ENCODE measurements at regions not wholly inside any gene's neighbourhood (a gene's known extent, or its start where the extent isn't known, plus 50 kb on each side); places are given as distances from the start of the nearest gene placed in this dataset.
"Not testable (repeated sequence)": the region's sequence is repeated elsewhere in the genome, so short reads cannot be mapped to it uniquely, and the experiment has no call there.

DNA sequence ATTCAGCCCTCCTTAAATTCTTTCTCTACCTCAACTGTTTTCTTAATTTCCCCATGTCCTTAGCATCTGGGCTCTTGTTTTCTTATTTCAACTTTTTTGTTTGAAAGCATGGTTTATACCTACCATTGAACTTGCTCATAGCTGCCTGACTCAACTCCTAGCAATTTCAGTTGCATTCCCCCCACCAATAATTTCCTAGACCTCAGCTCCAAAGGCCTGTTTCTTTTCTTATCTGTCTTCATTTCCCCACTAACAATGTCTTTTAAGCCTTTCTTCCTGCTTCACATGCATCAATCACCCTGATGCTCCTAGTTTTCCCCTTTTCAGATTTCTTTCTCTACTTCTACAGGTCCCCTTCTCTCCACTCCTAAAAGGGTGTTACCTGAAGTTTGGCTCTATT, 129.7 kb upstream of the PDE4D start:
- H3K9ac ChIP-seq (ENCODE audit: low read length), result no peak overlapping the region
- H3K4me2 ChIP-seq (replicated peaks; ENCODE audit: low read depth, low read length, poor library complexity, severe bottlenecking), result no peak overlapping the region
- intact Hi-C loops (cut with micrococcal nuclease), result no loop called here
- H3K4me1 ChIP-seq (ENCODE audit: control insufficient read depth in 2 of 2, insufficient read depth in 2 of 2, low read length in 2 of 2), result no peaks in the 10 kb centered on the region
- ATAC-seq (ENCODE audit: low read depth) (no peak), DNase-seq (no peak)
- Mint-ChIP-seq H3K4me3 (no peak overlapping the region), H3K9me3 (ENCODE audit: insufficient read depth) (no peaks in the 10 kb centered on the region), H3K4me1 (no peaks in the 10 kb centered on the region), H3K27me3 (no peaks in the 10 kb centered on the region), H3K27ac (no peak overlapping the region)
- TF ChIP-seq, protein P1, sequence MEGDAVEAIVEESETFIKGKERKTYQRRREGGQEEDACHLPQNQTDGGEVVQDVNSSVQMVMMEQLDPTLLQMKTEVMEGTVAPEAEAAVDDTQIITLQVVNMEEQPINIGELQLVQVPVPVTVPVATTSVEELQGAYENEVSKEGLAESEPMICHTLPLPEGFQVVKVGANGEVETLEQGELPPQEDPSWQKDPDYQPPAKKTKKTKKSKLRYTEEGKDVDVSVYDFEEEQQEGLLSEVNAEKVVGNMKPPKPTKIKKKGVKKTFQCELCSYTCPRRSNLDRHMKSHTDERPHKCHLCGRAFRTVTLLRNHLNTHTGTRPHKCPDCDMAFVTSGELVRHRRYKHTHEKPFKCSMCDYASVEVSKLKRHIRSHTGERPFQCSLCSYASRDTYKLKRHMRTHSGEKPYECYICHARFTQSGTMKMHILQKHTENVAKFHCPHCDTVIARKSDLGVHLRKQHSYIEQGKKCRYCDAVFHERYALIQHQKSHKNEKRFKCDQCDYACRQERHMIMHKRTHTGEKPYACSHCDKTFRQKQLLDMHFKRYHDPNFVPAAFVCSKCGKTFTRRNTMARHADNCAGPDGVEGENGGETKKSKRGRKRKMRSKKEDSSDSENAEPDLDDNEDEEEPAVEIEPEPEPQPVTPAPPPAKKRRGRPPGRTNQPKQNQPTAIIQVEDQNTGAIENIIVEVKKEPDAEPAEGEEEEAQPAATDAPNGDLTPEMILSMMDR (IDR thresholded peaks at IDR 0.05), result no peak
- no peak for TF ChIP-seq EZH2 (IDR thresholded peaks at IDR 0.05; ENCODE audit: borderline replicate concordance, insufficient read depth, low read depth, low read length, poor library complexity, severe bottlenecking)
- no peaks in the 10 kb centered on the region for H4K20me1 ChIP-seq (ENCODE audit: control insufficient read depth, insufficient read depth, low read length, poor library complexity, severe bottlenecking)
- H3K27ac ChIP-seq (ENCODE audit: low read length in 2 of 2), result no peak overlapping the region
- ChIA-PET POLR2A (no interaction called here), CTCF (no interaction called here)
- no peaks in the 10 kb centered on the region for H3K9me3 ChIP-seq (ENCODE audit: control extremely low read depth in 1 of 3, control insufficient read depth in 2 of 3, insufficient read depth in 1 of 3, low read length in 2 of 3)
- no peak overlapping the region for H3K4me3 ChIP-seq (ENCODE audit: control extremely low read depth in 1 of 5, extremely low read depth in 1 of 5, insufficient read depth in 1 of 5, low read depth in 2 of 5, low read length in 4 of 5)
- no peak overlapping the region for H2AFZ ChIP-seq (ENCODE audit: insufficient read depth, low read depth, low read length, poor library complexity, severe bottlenecking)
- H3K79me2 ChIP-seq (ENCODE audit: control insufficient read depth, insufficient read depth, low read length), result no peaks in the 10 kb centered on the region
- H3K36me3 ChIP-seq (replicated peaks in 1 of 2; ENCODE audit: control extremely low read depth in 1 of 2, control insufficient read depth in 1 of 2, extremely low read depth in 1 of 2, insufficient read depth in 2 of 2, low read length in 1 of 2), result no peaks in the 10 kb centered on the region
- H3K27me3 ChIP-seq (replicated peaks in 1 of 4; ENCODE audit: control extremely low read depth in 1 of 4, control insufficient read depth in 3 of 4, insufficient read depth in 4 of 4, low read length in 3 of 4), result no peaks in the 10 kb centered on the region

DNA sequence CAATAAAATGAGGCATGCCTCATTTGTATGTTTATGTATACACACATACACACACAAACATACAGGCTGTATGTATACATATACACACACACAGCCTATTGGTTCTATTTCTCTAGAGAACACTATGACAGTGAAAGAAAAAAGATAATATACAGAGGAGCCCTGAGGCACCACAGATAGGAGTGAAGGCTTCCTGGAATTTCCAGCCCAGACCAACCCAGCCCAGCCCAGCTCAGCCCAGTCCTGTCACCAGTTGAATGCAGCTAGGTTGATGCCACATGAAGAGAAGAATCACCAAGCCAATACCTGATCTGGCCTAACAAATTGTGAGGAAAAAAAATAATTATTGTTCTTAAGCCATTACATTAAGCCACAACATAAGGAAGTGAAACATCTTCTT, 126.9 kb upstream of the PDE4D start:
- DNase-seq (no peak), ATAC-seq (ENCODE audit: low read depth) (no peak)
- H3K4me2 ChIP-seq (replicated peaks; ENCODE audit: low read depth, low read length, poor library complexity, severe bottlenecking), result no peak overlapping the region
- no peaks in the 10 kb centered on the region for H4K20me1 ChIP-seq (ENCODE audit: control insufficient read depth, insufficient read depth, low read length, poor library complexity, severe bottlenecking)
- POLR2A ChIA-PET, result no interaction called here
- peaks cover 3% of the 10 kb centered on the region for H3K9me3 Mint-ChIP-seq (ENCODE audit: insufficient read depth)
- H3K9ac ChIP-seq (ENCODE audit: low read length), result no peak overlapping the region
- H3K27ac ChIP-seq (ENCODE audit: low read length in 2 of 2), result no peak overlapping the region
- H3K4me1 ChIP-seq (ENCODE audit: control insufficient read depth in 2 of 2, insufficient read depth in 2 of 2, low read length in 2 of 2), result no peaks in the 10 kb centered on the region
- no peak overlapping the region for H3K4me3 ChIP-seq (ENCODE audit: control extremely low read depth in 1 of 5, extremely low read depth in 1 of 5, insufficient read depth in 1 of 5, low read depth in 2 of 5, low read length in 4 of 5)
- H3K36me3 ChIP-seq (replicated peaks in 1 of 2; ENCODE audit: control extremely low read depth in 1 of 2, control insufficient read depth in 1 of 2, extremely low read depth in 1 of 2, insufficient read depth in 2 of 2, low read length in 1 of 2), result no peaks in the 10 kb centered on the region
- H3K9me3 ChIP-seq (ENCODE audit: control extremely low read depth in 1 of 3, control insufficient read depth in 2 of 3, insufficient read depth in 1 of 3, low read length in 2 of 3), result no peaks in the 10 kb centered on the region
- TF ChIP-seq, protein P1 (IDR thresholded peaks at IDR 0.05), result no peak
- no peak for TF ChIP-seq EZH2 (IDR thresholded peaks at IDR 0.05; ENCODE audit: borderline replicate concordance, insufficient read depth, low read depth, low read length, poor library complexity, severe bottlenecking)
- no peaks in the 10 kb centered on the region for H3K4me1 Mint-ChIP-seq
- intact Hi-C loops (cut with micrococcal nuclease), result no loop called here
- no peak overlapping the region for H2AFZ ChIP-seq (ENCODE audit: insufficient read depth, low read depth, low read length, poor library complexity, severe bottlenecking)
- H3K79me2 ChIP-seq (ENCODE audit: control insufficient read depth, insufficient read depth, low read length), result no peaks in the 10 kb centered on the region
- H3K27me3 Mint-ChIP-seq, result no peaks in the 10 kb centered on the region
- H3K27ac Mint-ChIP-seq, result no peak overlapping the region
- CTCF ChIA-PET, result no interaction called here
- no peaks in the 10 kb centered on the region for H3K27me3 ChIP-seq (replicated peaks in 1 of 4; ENCODE audit: control extremely low read depth in 1 of 4, control insufficient read depth in 3 of 4, insufficient read depth in 4 of 4, low read length in 3 of 4)
- no peak overlapping the region for H3K4me3 Mint-ChIP-seq

DNA sequence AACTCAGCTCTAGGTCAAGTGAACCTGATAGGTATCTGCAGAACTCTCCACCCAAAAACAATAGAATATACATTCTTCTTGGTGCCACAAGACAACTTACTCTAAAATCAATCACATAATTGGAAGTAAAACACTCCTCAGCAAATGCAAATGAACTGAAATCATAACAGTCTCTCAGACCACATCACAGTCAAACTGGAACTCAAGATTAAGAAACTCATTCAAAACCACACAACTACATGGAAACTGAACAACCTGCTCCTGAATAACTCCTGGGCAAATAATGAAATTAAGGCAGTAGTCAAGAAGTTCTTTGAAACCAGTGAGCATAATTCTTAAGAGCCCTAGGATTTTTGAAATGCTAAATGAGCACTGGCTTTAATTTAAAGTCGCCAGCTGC, 125.4 kb upstream of the PDE4D start:
- H3K9ac ChIP-seq (ENCODE audit: low read length); H3K9me3 Mint-ChIP-seq (ENCODE audit: insufficient read depth); H3K4me2 ChIP-seq (replicated peaks; ENCODE audit: low read depth, low read length, poor library complexity, severe bottlenecking); POLR2A ChIA-PET; H3K79me2 ChIP-seq (ENCODE audit: control insufficient read depth, insufficient read depth, low read length); H2AFZ ChIP-seq (ENCODE audit: insufficient read depth, low read depth, low read length, poor library complexity, severe bottlenecking); H3K27me3 Mint-ChIP-seq; H3K4me1 Mint-ChIP-seq; H3K4me3 ChIP-seq (ENCODE audit: control extremely low read depth in 1 of 5, extremely low read depth in 1 of 5, insufficient read depth in 1 of 5, low read depth in 2 of 5, low read length in 4 of 5); H4K20me1 ChIP-seq (ENCODE audit: control insufficient read depth, insufficient read depth, low read length, poor library complexity, severe bottlenecking); H3K27ac Mint-ChIP-seq; H3K4me1 ChIP-seq (ENCODE audit: control insufficient read depth in 2 of 2, insufficient read depth in 2 of 2, low read length in 2 of 2); H3K9me3 ChIP-seq (ENCODE audit: control extremely low read depth in 1 of 3, control insufficient read depth in 2 of 3, insufficient read depth in 1 of 3, low read length in 2 of 3); CTCF ChIA-PET; ATAC-seq (ENCODE audit: low read depth); H3K27me3 ChIP-seq (replicated peaks in 1 of 4; ENCODE audit: control extremely low read depth in 1 of 4, control insufficient read depth in 3 of 4, insufficient read depth in 4 of 4, low read length in 3 of 4); DNase-seq; H3K36me3 ChIP-seq (replicated peaks in 1 of 2; ENCODE audit: control extremely low read depth in 1 of 2, control insufficient read depth in 1 of 2, extremely low read depth in 1 of 2, insufficient read depth in 2 of 2, low read length in 1 of 2); H3K27ac ChIP-seq (ENCODE audit: low read length in 2 of 2); intact Hi-C loops (cut with micrococcal nuclease); H3K4me3 Mint-ChIP-seq: not testable (repeated sequence)
- 100% methylated on average over 1 of the region's 1 CpG for WGBS (ENCODE audit: insufficient coverage)
